DOHH2 (cell line): ENCODE measurements at regions not wholly inside any gene's neighbourhood (a gene's known extent, or its start where the extent isn't known, plus 50 kb on each side); places are given as distances from the start of the nearest gene placed in this dataset.

ENCODE experiments used
- CTCF ChIP-seq: fragments of 200-600 bp; sonication (generic); IDR thresholded peaks from one replicate; pipeline ENCODE4 v1.5.1; 2014; ENCODE audit warnings: antibody characterized with exemption, mild to moderate bottlenecking, low read depth, low read length; ENCODE audit not compliant: poor library complexity, severe bottlenecking
- EZH2phosphoT487 ChIP-seq: fragments of 200-600 bp; sonication (generic); IDR thresholded peaks from 2 replicates; pipeline ENCODE4 v1.6.1; 2017; ENCODE audit warnings: borderline replicate concordance, mild to moderate bottlenecking, antibody characterized with exemption, low read length, moderate library complexity, mixed read lengths

- no peak for TF ChIP-seq CTCF
- TF ChIP-seq EZH2phosphoT487 = no peak
These were observed 256.7 kb upstream of the LRRTM4 start for GRCh38 chr2:77778917-77779316.
